ENCODE measurements at regions not wholly inside any gene's neighbourhood (a gene's known extent, or its start where the extent isn't known, plus 50 kb on each side); places are given as distances from the start of the nearest gene placed in this dataset.

DNA sequence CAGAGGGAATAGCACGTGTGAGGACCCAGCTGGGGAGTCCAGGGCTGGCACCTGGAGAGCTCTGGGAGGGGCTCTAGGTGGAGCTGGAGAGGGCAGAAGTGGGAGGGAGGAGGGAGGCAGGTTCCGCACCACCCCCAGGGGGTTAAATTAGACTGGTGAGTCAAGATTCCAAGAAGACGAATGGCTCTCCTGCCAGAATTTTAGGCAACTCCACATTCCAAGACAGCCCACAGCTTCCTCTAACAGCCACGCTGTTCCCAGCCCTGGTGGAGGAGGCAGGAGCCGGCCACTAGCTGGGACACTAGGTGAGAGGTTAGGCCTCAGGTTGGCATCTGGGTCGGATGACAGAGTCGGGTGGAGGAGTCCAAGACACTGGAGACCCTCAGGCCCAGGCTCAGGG is 60.2 kb downstream of the TFAP2C start:
- no peak for TF ChIP-seq RAD21 (IDR thresholded peaks at IDR 0.05; ENCODE audit: low read depth)
- TF ChIP-seq NFIC (IDR thresholded peaks at IDR 0.05), result no peak

Measured in Ishikawa (cell line).